C1 segment of cervical spinal cord (tissue), 14 donors: ENCODE measurements at regions not wholly inside any gene's neighbourhood (a gene's known extent, or its start where the extent isn't known, plus 50 kb on each side); places are given as distances from the start of the nearest gene placed in this dataset.

Experiments used
- DNase-seq, 14 donors: peaks; one replicate each; lab custom pipeline; 2025; lab: John Stamatoyannopoulos, UW

- no peak for DNase-seq
These were observed 151.1 kb upstream of the BMP2 start for GRCh38 chr20:6616421-6616820.

DNA sequence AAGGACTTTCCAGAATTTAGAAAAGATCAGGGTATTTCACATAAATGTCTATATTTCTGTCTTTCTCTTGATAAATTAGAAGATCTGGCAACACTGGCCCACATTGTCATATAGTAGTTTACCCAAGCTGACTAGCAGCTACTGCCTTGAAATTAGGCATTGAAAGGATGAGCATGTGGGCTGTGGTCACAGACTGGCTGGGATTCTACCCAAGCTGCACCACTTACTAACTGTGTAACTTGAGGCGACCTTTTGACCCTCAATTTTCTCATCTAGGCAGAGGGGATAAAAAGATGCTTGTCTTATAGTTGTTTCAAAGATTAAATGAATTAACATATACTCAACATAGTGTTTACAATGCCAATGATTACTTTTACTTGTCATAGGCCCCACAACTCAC is 152.7 kb upstream of the BMP2 start:
- DNase-seq: no peak

DNA sequence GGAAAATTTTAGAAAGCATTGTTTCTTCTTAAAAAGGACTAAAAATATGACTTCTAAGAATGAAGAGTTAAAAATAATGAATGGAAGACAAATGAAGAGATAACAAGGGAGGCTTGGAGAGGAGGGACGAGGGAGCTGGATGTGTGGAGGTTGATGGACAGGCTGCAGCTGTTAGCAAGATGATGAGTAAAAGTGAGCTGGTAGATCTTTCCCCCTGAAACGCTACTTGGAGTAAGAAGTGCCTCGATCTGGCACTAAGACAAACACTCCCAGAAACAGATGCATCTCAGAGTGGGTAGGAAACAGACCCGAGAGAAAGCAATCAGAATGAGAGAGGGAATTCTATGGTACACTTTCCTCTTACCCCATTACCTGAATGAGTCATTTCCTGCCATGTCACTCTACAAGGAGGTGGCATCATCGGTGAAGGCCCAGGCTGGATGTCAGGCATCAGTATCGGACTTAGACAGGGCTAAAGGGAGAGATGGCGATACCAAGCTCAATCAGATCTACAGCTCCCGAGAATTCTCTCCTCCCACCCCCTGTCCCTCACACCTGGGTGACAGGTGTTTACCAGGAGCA is 154.1 kb upstream of the BMP2 start:
- no peak for DNase-seq

GRCh38 chr20:6612606-6612923 is 154.9 kb upstream of the BMP2 start:
- DNase-seq: no peak

GRCh38 chr20:6611911-6612605 is 155.4 kb upstream of the BMP2 start:
- no peak for DNase-seq

GRCh38 chr20:6606651-6607050 is 160.8 kb upstream of the BMP2 start:
- DNase-seq: no peak

- DNase-seq: no peak
These were observed 162.2 kb upstream of the BMP2 start for GRCh38 chr20:6605055-6605935.

DNA sequence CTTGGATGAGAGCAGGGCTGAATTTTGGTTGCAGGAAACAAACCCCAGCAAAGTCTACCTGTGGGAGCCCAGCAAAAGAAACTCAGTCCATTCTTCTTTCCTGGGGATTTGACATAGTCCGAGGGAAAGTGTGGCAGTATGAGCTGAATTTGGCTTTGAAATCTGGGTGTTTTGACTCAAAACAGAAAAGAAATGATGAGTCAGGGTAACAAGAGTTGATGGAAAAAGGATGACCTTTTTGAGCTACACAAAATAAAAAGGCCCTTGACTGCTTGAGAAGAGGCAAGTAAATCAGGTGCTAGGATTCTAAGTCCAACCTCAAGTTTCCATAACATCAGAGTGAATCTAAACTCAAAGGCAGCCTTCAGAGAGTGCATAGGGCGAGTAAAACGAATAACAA is 163.3 kb upstream of the BMP2 start:
- DNase-seq: no peak

- no peak for DNase-seq
These were observed 167.4 kb upstream of the BMP2 start for GRCh38 chr20:6599876-6600735.

GRCh38 chr20:6595704-6596103 is 171.8 kb upstream of the BMP2 start:
- no peak for DNase-seq

- no peak for DNase-seq
These were observed 176.4 kb upstream of the BMP2 start for GRCh38 chr20:6590891-6591637.

- no peak for DNase-seq
These were observed 179.2 kb upstream of the BMP2 start for GRCh38 chr20:6588296-6588695.

DNA sequence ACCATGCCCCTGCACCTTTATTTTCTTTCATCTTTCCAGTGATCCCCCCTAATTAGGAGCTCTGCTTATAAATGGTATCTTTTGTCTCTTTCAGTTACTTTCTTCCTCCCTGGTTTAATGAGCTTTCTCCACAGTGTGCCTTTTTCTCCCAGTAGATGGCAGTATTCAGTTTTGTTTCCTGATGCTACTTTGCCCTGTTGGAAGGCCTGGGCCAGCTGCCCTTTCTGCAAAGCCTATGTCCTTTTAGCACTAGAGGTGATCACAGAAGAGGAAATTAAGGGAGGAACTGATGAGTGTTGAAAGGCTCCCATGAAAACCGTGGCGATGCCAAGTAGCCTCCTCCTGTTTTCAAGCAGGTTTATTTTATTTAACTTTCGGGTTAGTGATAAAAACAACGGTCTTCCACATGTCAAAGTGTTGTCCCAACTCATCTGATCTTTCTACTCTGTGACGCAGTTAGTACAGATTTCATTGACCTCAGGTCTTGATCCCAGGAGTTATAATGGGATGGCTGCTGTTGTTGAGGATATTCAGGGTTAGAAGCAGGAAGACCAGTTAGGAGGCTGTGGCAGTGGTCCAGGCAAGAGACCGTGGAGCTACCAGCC is 184.2 kb upstream of the BMP2 start:
- peak in 3 of 14 donors; percentile 3 to 19 (median 8) for DNase-seq

DNA sequence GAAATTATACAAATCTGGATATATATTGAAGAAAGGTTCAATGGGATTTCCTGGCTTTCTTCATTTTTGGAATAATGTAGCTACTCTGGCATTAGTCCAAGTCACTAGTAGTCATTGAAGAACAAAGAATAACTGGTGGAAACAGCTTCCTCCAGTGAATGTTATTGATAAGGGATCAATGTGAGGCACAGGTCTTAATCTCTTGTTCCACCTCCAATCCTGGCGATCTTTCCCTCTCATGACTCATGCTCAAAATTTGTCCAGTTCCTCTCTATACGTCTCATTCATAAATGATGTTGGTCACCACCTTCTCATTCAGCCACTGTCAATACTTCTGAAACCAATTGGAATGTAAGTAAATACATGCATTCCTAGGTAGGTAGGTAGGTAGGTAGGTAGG is 185.0 kb upstream of the BMP2 start:
- DNase-seq: no peak

GRCh38 chr20:6580486-6580885 is 187.0 kb upstream of the BMP2 start:
- DNase-seq: no peak

DNA sequence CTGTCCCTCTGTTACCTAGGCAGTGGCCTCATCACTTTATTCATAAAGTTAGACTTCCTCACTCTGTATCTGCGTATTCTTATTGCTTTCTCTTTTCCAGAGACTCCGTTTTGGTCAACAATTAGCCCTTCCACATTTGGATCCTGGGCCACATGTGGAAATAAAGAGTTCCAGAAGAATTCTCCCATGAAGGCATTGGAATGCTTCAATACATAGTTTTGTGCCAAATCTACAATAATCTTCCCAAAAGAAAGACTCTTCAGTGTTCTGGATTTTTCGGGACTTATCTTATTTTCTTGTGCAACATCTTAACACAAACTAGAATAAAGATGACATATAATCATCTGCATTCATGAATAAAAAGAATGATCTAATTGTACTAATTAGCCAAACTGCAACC is 187.7 kb upstream of the BMP2 start:
- DNase-seq: no peak

GRCh38 chr20:6579417-6579816 is 188.1 kb upstream of the BMP2 start:
- no peak for DNase-seq

- DNase-seq: no peak
These were observed 190.0 kb upstream of the BMP2 start for GRCh38 chr20:6577451-6577850.

- DNase-seq: no peak
These were observed 190.8 kb upstream of the BMP2 start for GRCh38 chr20:6576726-6577125.

DNA sequence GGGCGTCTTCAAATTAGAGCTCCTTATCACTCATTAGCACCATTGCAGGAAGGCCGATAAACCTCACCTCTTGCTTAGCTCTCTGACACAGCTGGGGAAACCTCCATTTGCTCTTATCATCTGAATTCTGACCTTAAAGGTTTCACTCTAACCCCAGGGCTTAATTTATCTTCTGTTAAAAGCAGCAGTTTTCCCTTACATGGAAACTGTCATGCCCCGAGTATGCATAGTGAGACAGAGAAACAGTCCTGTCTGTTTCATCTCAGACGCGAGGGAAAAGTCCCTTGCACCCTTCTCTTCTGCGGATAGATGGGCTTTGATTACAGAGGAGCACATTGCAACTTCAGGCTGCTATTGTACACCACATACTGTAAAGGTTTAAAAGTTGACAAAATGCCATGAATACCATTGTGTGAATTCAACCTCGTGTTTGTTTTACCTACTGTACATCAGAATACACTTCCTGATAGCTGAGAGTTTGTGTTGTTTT is 191.5 kb upstream of the BMP2 start:
- no peak for DNase-seq

DNA sequence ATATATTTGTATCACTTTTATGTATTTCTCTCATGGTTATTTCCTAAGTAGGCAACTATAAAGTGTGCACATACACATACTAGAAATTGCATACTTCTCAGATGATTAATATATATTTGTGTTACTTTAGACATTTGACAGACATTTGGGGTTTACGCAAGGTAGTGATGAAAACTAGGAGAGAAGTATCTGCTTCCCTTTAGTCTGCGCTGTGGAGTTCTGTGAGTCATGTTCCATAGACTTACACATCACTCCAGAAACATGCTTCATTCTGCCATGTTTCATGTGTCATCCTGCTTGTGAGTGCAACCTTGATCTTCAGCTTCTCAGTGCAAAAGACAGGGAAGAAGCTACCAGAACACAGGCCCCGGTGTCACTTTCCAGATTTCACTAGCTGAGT is 200.7 kb upstream of the BMP2 start:
- DNase-seq: no peak
